HCT116 (cell line): ENCODE measurements at regions not wholly inside any gene's neighbourhood (a gene's known extent, or its start where the extent isn't known, plus 50 kb on each side); places are given as distances from the start of the nearest gene placed in this dataset.

ENCODE experiments used
- ATAC-seq: fragments of 200-7000 bp; cut with Tn5 transposase; 2 replicates; pipeline ENCODE4 v1.9.1; 2020; ENCODE audit warnings: mild to moderate bottlenecking, moderate library complexity
- BruUV-seq: library from RNA; stranded (reverse); fragments of 400-500 nt; replicated peaks from 2 replicates; lab custom pipeline; 2021; lab: Mats Ljungman, UMichigan
- CTCF ChIA-PET: fragments of 300-600 bp; sonication (Branson Sonifier 250); formaldehyde crosslinking; loops from one replicate; lab custom pipeline; 2021; ENCODE audit warnings: antibody characterized with exemption; lab: Charles Lee
- POLR2A ChIA-PET: fragments of 300-600, 350-600 bp; sonication (Branson Sonifier 250); formaldehyde crosslinking; loops from one replicate; lab custom pipeline; 2021; ENCODE audit warnings: antibody characterized with exemption; lab: Charles Lee
- RAD21 ChIA-PET, 2 experiments: fragments of 300-600 bp; sonication (Branson Sonifier 250); formaldehyde crosslinking; loops; one replicate each; lab custom pipeline; 2023; ENCODE audit warnings: low total read pairs in 2 of 2; ENCODE audit not compliant: uncharacterized antibody in 2 of 2, unreplicated experiment in 2 of 2, low non-redundant PET in 1 of 2; lab: Charles Lee
- DNase-seq: peaks from one replicate; pipeline ENCODE4 v3.0.0-alpha.2; 2010; ENCODE audit warnings: low read depth, low spot score
- H2AFZ ChIP-seq: fragments of 200-600 bp; shearing (Covaris generic), sonication (generic); 2 replicates; pipeline ENCODE4 v1.6.1; 2017; ENCODE audit warnings: low read depth, mixed run types, mixed read lengths, antibody characterized with exemption, low read length; ENCODE audit not compliant: poor library complexity, severe bottlenecking
- H3K27ac ChIP-seq: 2 replicates; pipeline ENCODE4 v1.5.1; 2012; ENCODE audit warnings: low read depth, low read length
- H3K27me3 ChIP-seq: fragments of 200-600 bp; sonication (generic); 2 replicates; pipeline ENCODE4 v1.6.1; 2016; ENCODE audit warnings: mixed run types, low read length, mixed read lengths; ENCODE audit not compliant: insufficient read depth
- H3K36me3 ChIP-seq, 2 experiments: fragments of 200-500 bp in 1 of 2; fragments of 200-600 bp in 1 of 2; sonication (Bioruptor generic) in 1 of 2; sonication (generic) in 1 of 2; 2 replicates each; pipeline versions ENCODE4 v1.5.1 to v1.6.1; 2014 to 2016; ENCODE audit warnings: low read length in 2 of 2, inconsistent platforms in 1 of 2, mixed read lengths in 1 of 2, mixed run types in 1 of 2; ENCODE audit not compliant: insufficient read depth in 2 of 2, control insufficient read depth in 1 of 2
- H3K4me1 ChIP-seq, 2 experiments: fragments of 200-600 bp in 1 of 2; sonication (generic) in 1 of 2; 2 replicates each; pipeline versions ENCODE4 v1.5.1 to v1.6.1; 2012 to 2017; ENCODE audit warnings: low read length in 2 of 2, inconsistent platforms in 1 of 2, mild to moderate bottlenecking in 1 of 2, mixed read lengths in 1 of 2, mixed run types in 1 of 2, moderate library complexity in 1 of 2; ENCODE audit not compliant: insufficient read depth in 2 of 2, control insufficient read depth in 1 of 2
- H3K4me2 ChIP-seq: fragments of 200-600 bp; sonication (generic); 2 replicates; pipeline ENCODE4 v1.6.1; 2017; ENCODE audit warnings: mixed run types, low read length, mixed read lengths
- H3K4me3 ChIP-seq, 2 experiments: fragments of 200-600 bp in 1 of 2; sonication (generic) in 1 of 2; replicated peaks in 1 of 2; 2 replicates each; pipeline ENCODE4 v1.5.1; 2011 to 2016; ENCODE audit warnings: low read length in 2 of 2, control low read depth in 1 of 2, low read depth in 1 of 2, mild to moderate bottlenecking in 1 of 2, mixed read lengths in 1 of 2, mixed run types in 1 of 2
- H3K79me2 ChIP-seq: fragments of 200-600 bp; sonication (generic); 2 replicates; pipeline ENCODE4 v1.6.1; 2017; ENCODE audit warnings: mild to moderate bottlenecking, mixed run types, low read length, moderate library complexity, mixed read lengths; ENCODE audit not compliant: insufficient read depth
- H3K9ac ChIP-seq: fragments of 200-600 bp; sonication (generic); 2 replicates; pipeline ENCODE4 v1.6.1; 2016; ENCODE audit warnings: low read length, mixed read lengths
- H3K9me2 ChIP-seq: fragments of 200-600 bp; sonication (generic), shearing (Covaris generic); 2 replicates; pipeline ENCODE4 v1.6.1; 2017; ENCODE audit warnings: mixed run types, mild to moderate bottlenecking, moderate library complexity; ENCODE audit not compliant: insufficient read depth
- H3K9me3 ChIP-seq, 2 experiments: fragments of 200-500 bp in 1 of 2; fragments of 200-600 bp in 1 of 2; sonication (Bioruptor generic) in 1 of 2; sonication (generic) in 1 of 2; 2 replicates each; pipeline ENCODE4 v1.6.1; 2014 to 2017; ENCODE audit warnings: low read length in 2 of 2, mixed read lengths in 2 of 2, inconsistent platforms in 1 of 2, low read depth in 1 of 2, mild to moderate bottlenecking in 1 of 2, mixed run types in 1 of 2, moderate library complexity in 1 of 2; ENCODE audit not compliant: control insufficient read depth in 1 of 2, insufficient read depth in 1 of 2
- H4K20me1 ChIP-seq: fragments of 200-600 bp; sonication (generic), shearing (Covaris generic); 2 replicates; pipeline ENCODE4 v1.6.1; 2017; ENCODE audit warnings: mixed run types, mild to moderate bottlenecking, moderate library complexity; ENCODE audit not compliant: insufficient read depth
- CBX3 ChIP-seq: IDR thresholded peaks from 2 replicates; pipeline ENCODE4 v1.6.1; 2012; ENCODE audit warnings: low read depth
- EGR1 ChIP-seq: IDR thresholded peaks from 2 replicates; pipeline ENCODE4 v1.6.1; 2012; ENCODE audit warnings: low read depth
- EZH2phosphoT487 ChIP-seq: fragments of 200-600 bp; IDR thresholded peaks from 2 replicates; pipeline ENCODE4 v1.6.1; 2018; ENCODE audit warnings: antibody characterized with exemption, borderline replicate concordance
- FOSL1 ChIP-seq: IDR thresholded peaks from 2 replicates; pipeline ENCODE4 v1.6.1; 2012; ENCODE audit warnings: low read depth
- JUND ChIP-seq: IDR thresholded peaks from 2 replicates; pipeline ENCODE4 v1.6.1; 2012
- MAX ChIP-seq: IDR thresholded peaks from 2 replicates; pipeline ENCODE4 v1.6.1; 2012
- POLR2A ChIP-seq: IDR thresholded peaks from 2 replicates; pipeline ENCODE4 v1.7.0; 2011; ENCODE audit warnings: borderline replicate concordance; ENCODE audit not compliant: insufficient read depth, insufficient read length; ENCODE audit errors: extremely low read depth
- RAD21 ChIP-seq: IDR thresholded peaks from 2 replicates; pipeline ENCODE4 v1.6.1; 2012; ENCODE audit warnings: low read depth, mild to moderate bottlenecking
- ZFX ChIP-seq: fragments of 450-650 bp; IDR thresholded peaks from 2 replicates; pipeline ENCODE4 v1.6.1; 2017
- ZNF274 ChIP-seq: fragments of 200-500 bp; sonication (Bioruptor generic); IDR thresholded peaks from 2 replicates; pipeline ENCODE4 v1.6.1; 2014; ENCODE audit warnings: mild to moderate bottlenecking, low read depth, low read length, inconsistent platforms
- intact Hi-C: fragments of 100-400 bp; cut with micrococcal nuclease; formaldehyde crosslinking; loops from 2 replicates; pipeline ENCODE4 v1.10.0; 2022
- TF ChIP-seq, protein P1 (sequence below): IDR thresholded peaks from 2 replicates; pipeline ENCODE4 v1.6.1; 2012
- TF ChIP-seq, protein P2 (sequence below): IDR thresholded peaks from 2 replicates; pipeline ENCODE4 v1.6.1; 2011; ENCODE audit warnings: mild to moderate bottlenecking, low read length, moderate library complexity; ENCODE audit not compliant: insufficient replicate concordance; ENCODE audit errors: extremely low read depth

- no peak overlapping the region for H3K4me2 ChIP-seq
- no peak for ATAC-seq
- no peaks in the 10 kb centered on the region for H3K79me2 ChIP-seq
- no TSS peak for BruUV-seq
- no peaks in the 10 kb centered on the region for H3K9me2 ChIP-seq
- peaks cover 6% of the 10 kb centered on the region; the same call in 1 of the 2 replicates for H3K27me3 ChIP-seq
- TF ChIP-seq FOSL1, result no peak
- TF ChIP-seq, protein P1, sequence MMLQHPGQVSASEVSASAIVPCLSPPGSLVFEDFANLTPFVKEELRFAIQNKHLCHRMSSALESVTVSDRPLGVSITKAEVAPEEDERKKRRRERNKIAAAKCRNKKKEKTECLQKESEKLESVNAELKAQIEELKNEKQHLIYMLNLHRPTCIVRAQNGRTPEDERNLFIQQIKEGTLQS, result no peak
- no peak for TF ChIP-seq ZNF274
- no peak for TF ChIP-seq EZH2phosphoT487
- TF ChIP-seq MAX, result no peak
- TF ChIP-seq EGR1, result no peak
- no peak for TF ChIP-seq POLR2A
- TF ChIP-seq ZFX, result no peak
- no peak for TF ChIP-seq JUND
- TF ChIP-seq, protein P2, sequence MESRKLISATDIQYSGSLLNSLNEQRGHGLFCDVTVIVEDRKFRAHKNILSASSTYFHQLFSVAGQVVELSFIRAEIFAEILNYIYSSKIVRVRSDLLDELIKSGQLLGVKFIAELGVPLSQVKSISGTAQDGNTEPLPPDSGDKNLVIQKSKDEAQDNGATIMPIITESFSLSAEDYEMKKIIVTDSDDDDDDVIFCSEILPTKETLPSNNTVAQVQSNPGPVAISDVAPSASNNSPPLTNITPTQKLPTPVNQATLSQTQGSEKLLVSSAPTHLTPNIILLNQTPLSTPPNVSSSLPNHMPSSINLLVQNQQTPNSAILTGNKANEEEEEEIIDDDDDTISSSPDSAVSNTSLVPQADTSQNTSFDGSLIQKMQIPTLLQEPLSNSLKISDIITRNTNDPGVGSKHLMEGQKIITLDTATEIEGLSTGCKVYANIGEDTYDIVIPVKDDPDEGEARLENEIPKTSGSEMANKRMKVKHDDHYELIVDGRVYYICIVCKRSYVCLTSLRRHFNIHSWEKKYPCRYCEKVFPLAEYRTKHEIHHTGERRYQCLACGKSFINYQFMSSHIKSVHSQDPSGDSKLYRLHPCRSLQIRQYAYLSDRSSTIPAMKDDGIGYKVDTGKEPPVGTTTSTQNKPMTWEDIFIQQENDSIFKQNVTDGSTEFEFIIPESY, result no peak
- TF ChIP-seq CBX3, result no peak
- TF ChIP-seq RAD21, result no peak
- H3K9me3 ChIP-seq, result no peaks in the 10 kb centered on the region
- CTCF ChIA-PET, result no interaction called here
- H3K36me3 ChIP-seq, result no peaks in the 10 kb centered on the region
- RAD21 ChIA-PET, result no interaction called here
- no peak overlapping the region for H3K9ac ChIP-seq
- no peak for DNase-seq
- no peaks in the 10 kb centered on the region for H3K4me1 ChIP-seq
- no peak overlapping the region for H2AFZ ChIP-seq
- no peak overlapping the region for H3K4me3 ChIP-seq
- intact Hi-C loops, result loop anchor here (2.0 kb wide), 1 partner anchor 31 kb away; no protein-coding TSS in a partner anchor
- H3K27ac ChIP-seq, result no peak overlapping the region
- POLR2A ChIA-PET, result no interaction called here
- H4K20me1 ChIP-seq, result no peaks in the 10 kb centered on the region
Measured at GRCh38 chr1:4355839-4356238, 298.6 kb upstream of the AJAP1 start.
